GM12875 (cell line): ENCODE measurements at regions not wholly inside any gene's neighbourhood (a gene's known extent, or its start where the extent isn't known, plus 50 kb on each side); places are given as distances from the start of the nearest gene placed in this dataset.

Experiments used
- H3K4me3 ChIP-seq: one replicate; pipeline ENCODE4 v1.5.1; 2011; ENCODE audit warnings: low read depth, low read length, control low read depth
- CTCF ChIP-seq: IDR thresholded peaks from 2 replicates; pipeline ENCODE4 v1.5.1; 2011; ENCODE audit warnings: low read depth, mild to moderate bottlenecking, control low read depth, inconsistent platforms, low read length, moderate library complexity, borderline replicate concordance; ENCODE audit not compliant: insufficient read depth

- no peak for TF ChIP-seq CTCF
- no peak overlapping the region for H3K4me3 ChIP-seq
Measured at GRCh38 chr13:53807251-53807834, 778.7 kb downstream of the OLFM4 start.

GRCh38 chr13:53821632-53822031 lies 793.0 kb downstream of the OLFM4 start:
- no peak for TF ChIP-seq CTCF
- no peak overlapping the region for H3K4me3 ChIP-seq

- H3K4me3 ChIP-seq = no peak overlapping the region
- TF ChIP-seq CTCF = no peak
Measured at GRCh38 chr13:53822136-53822535, 793.5 kb downstream of the OLFM4 start.

GRCh38 chr13:53839461-53839860 lies 810.8 kb downstream of the OLFM4 start:
- no peak for TF ChIP-seq CTCF
- no peak overlapping the region for H3K4me3 ChIP-seq

- no peak overlapping the region for H3K4me3 ChIP-seq
- no peak for TF ChIP-seq CTCF
Measured at GRCh38 chr13:53844473-53845146, 816.0 kb downstream of the OLFM4 start.

- H3K4me3 ChIP-seq = no peak overlapping the region
- no peak for TF ChIP-seq CTCF
Measured at GRCh38 chr13:53847502-53847901, 818.9 kb downstream of the OLFM4 start.

- TF ChIP-seq CTCF = no peak
- no peak overlapping the region for H3K4me3 ChIP-seq
Measured at GRCh38 chr13:53848366-53848961, 819.9 kb downstream of the OLFM4 start.
